ENCODE measurements at regions not wholly inside any gene's neighbourhood (a gene's known extent, or its start where the extent isn't known, plus 50 kb on each side); places are given as distances from the start of the nearest gene placed in this dataset.

- no peak for TF ChIP-seq EZH2phosphoT487 (IDR thresholded peaks at IDR 0.05; ENCODE audit: insufficient read depth, low read depth)
- TF ChIP-seq EZH2 (IDR thresholded peaks at IDR 0.05; ENCODE audit: insufficient read depth, poor library complexity, severe bottlenecking), result no peak
These were observed 438.6 kb downstream of the RNF144A start for GRCh38 chr2:7355781-7356180.

Data from GM23248 (cell line).